ENCODE measurements at regions not wholly inside any gene's neighbourhood (a gene's known extent, or its start where the extent isn't known, plus 50 kb on each side); places are given as distances from the start of the nearest gene placed in this dataset.

DNA sequence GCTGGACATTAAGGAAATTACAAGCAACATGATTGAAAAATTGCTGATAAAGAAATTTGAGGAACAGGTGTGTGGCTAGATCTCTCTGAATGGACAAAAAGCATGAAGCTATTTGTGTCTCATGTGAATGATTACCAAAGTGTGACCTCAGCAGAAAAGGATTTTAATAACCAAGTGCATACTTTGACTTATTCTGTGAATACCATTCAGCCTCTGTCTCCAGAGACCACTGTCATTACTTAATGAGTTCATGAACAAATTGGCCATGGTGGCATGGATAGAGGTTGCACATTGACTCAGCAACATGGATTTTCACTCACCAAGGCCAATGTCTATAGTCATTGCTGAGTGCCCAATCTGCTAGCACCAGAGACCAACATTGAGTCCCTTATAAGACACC lies 874.6 kb upstream of the POT1 start:
- TF ChIP-seq, protein P1, sequence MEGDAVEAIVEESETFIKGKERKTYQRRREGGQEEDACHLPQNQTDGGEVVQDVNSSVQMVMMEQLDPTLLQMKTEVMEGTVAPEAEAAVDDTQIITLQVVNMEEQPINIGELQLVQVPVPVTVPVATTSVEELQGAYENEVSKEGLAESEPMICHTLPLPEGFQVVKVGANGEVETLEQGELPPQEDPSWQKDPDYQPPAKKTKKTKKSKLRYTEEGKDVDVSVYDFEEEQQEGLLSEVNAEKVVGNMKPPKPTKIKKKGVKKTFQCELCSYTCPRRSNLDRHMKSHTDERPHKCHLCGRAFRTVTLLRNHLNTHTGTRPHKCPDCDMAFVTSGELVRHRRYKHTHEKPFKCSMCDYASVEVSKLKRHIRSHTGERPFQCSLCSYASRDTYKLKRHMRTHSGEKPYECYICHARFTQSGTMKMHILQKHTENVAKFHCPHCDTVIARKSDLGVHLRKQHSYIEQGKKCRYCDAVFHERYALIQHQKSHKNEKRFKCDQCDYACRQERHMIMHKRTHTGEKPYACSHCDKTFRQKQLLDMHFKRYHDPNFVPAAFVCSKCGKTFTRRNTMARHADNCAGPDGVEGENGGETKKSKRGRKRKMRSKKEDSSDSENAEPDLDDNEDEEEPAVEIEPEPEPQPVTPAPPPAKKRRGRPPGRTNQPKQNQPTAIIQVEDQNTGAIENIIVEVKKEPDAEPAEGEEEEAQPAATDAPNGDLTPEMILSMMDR (IDR thresholded peaks at IDR 0.05; ENCODE audit: low read depth, low read length), result no peak
- in situ Hi-C loops (cut with HindIII; ENCODE audit: low sequenced_read_pairs), result no loop called here
- DNase-seq (ENCODE audit: low read depth, low spot score), result no peak
- no peak overlapping the region for H3K4me3 ChIP-seq (ENCODE audit: low read depth, low read length)

DNA sequence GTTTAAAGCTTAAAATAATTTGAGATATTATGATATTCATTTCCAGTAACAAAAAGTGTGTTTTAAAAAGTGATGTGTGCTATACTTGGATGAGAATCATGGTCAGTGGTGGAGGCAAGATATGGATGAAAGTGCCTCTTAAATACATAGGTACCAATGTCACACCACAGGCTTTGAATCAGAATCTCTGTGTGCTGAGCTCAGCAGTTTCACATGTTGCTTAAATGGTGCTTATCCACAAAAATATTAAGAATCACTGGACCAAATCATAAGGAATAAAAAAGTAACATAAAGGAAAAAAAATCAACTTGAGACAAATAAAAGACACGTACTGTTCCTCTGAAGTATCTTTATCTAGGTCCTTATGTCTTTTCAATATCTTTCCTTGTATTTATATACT lies 850.5 kb upstream of the POT1 start:
- no peak overlapping the region for H3K4me3 ChIP-seq (ENCODE audit: low read depth, low read length)
- in situ Hi-C loops (cut with HindIII; ENCODE audit: low sequenced_read_pairs), result no loop called here
- TF ChIP-seq, protein P1 (IDR thresholded peaks at IDR 0.05; ENCODE audit: low read depth, low read length), result no peak
- DNase-seq (ENCODE audit: low read depth, low spot score), result no peak

DNA sequence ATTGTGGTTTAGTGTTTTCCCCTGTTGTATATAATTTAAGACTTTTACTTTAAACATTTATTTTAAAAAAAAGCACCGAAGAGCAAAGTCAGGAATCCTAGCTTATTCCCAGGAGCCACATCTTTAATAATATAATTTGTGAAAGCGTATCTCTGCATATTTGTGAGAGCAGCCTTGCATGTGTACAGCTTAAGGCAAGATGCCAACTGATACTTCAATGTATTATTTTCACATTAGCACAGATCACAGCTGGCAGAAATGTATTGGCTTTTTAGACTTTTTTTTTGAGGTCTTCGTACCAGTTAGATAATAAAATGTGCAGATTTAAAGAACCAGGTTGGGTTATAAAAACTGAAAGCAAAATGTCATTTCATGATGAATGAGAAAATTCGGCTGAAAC lies 845.7 kb upstream of the POT1 start:
- TF ChIP-seq, protein P1 (IDR thresholded peaks at IDR 0.05; ENCODE audit: low read depth, low read length), result no peak
- in situ Hi-C loops (cut with HindIII; ENCODE audit: low sequenced_read_pairs), result no loop called here

DNA sequence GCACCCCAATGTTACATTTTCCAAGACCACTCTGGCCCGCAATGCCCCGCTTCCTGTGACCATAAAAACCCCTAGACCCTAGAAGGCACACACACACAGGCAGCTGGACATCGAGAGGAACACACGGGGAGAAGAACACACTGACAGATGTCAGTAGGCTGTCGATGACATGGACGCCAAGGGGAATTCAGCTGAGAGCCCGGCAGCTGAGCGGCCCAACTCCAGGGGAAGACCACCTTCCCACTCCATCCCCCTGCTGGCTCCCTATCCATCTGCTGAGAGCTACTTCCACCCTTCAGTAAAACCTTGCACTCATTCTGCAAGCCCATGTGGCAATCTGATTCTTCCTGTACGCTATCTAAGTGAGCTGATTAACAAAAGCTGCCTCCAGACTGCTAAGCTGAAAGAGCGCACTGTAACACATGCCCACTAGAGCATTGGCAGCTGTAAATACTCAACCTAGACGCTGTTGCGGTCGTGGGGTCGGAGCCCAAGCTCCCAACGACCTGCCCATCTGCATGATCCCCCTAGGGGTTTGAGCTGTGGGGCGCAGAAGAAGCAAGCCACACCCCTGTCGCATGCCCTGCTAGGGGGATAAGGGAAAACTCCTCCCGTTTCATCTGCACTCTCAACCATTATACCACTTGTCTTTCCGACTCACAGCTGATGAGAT lies 843.6 kb upstream of the POT1 start:
- DNase-seq (ENCODE audit: low read depth, low spot score), result no peak
- no peak overlapping the region for H3K4me3 ChIP-seq (ENCODE audit: low read depth, low read length)
- TF ChIP-seq, protein P1 (IDR thresholded peaks at IDR 0.05; ENCODE audit: low read depth, low read length), result no peak
- in situ Hi-C loops (cut with HindIII; ENCODE audit: low sequenced_read_pairs), result no loop called here

More for the DNA sequence above, 845.7 kb upstream of the POT1 start:
- no peak for DNase-seq (ENCODE audit: low read depth, low spot score)
- no peak overlapping the region for H3K4me3 ChIP-seq (ENCODE audit: low read depth, low read length)

DNA sequence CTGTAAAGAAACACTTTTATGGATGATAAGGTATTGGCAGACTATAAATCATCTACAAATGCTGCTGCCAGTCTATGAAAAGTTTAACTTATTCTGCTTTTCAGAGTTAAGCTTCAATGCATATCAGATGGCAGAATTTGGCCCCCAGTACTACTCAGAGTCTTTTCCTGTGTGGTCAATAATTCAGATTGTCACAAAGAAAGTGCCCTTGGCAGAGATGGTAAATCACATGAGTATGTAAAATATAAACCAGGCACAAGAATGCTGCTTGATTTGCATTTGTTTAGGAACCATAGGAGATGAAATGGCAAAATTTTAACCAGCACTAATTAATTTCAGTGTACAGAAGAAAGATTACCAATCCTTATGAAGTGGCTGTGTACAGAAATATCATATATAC lies 818.3 kb upstream of the POT1 start:
- no peak for DNase-seq (ENCODE audit: low read depth, low spot score)
- in situ Hi-C loops (cut with HindIII; ENCODE audit: low sequenced_read_pairs), result no loop called here
- TF ChIP-seq, protein P1 (IDR thresholded peaks at IDR 0.05; ENCODE audit: low read depth, low read length), result no peak
- H3K4me3 ChIP-seq (ENCODE audit: low read depth, low read length), result no peak overlapping the region

DNA sequence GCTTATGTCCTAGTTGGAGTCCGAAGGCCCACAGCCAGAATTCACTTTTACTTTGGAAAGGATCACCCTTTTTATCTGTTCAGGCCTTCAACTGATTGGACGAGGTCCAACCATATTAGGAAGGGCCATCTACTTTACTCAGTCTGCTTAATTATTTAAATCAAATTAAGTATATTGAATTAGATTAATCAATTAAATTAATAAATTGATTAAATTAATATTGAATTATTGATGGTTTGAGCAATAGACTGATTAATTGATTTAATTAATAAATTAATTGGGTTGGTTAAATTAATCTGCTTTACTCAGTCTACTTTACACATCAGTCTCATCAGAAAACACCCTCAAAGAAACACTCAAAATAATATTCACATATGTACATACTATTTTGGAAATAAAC lies 816.9 kb upstream of the POT1 start:
- TF ChIP-seq, protein P1 (IDR thresholded peaks at IDR 0.05; ENCODE audit: low read depth, low read length), result no peak
- in situ Hi-C loops (cut with HindIII; ENCODE audit: low sequenced_read_pairs), result no loop called here
- DNase-seq (ENCODE audit: low read depth, low spot score), result no peak
- H3K4me3 ChIP-seq (ENCODE audit: low read depth, low read length), result no peak overlapping the region
